Kidney (tissue), 13 donors: ENCODE measurements at regions not wholly inside any gene's neighbourhood (a gene's known extent, or its start where the extent isn't known, plus 50 kb on each side); places are given as distances from the start of the nearest gene placed in this dataset.

Experiments
- DNase-seq, 5 donors: peaks; one replicate each; pipeline ENCODE4 v3.0.0-alpha.2; 2013 to 2020
- FAIRE-seq: peaks from 2 replicates; lab custom pipeline; 2012; peaks lifted over from hg19 to GRCh38; lab: Jason Lieb, UNC
- H3K27ac ChIP-seq, 2 donors: one replicate each; pipeline ENCODE4 v1.7.0; 2013; ENCODE audit warnings: low read depth in 2 of 2, low read length in 2 of 2, inconsistent platforms in 1 of 2
- H3K27me3 ChIP-seq: one replicate; pipeline ENCODE4 v1.7.1; 2013; ENCODE audit warnings: low read length, inconsistent platforms; ENCODE audit not compliant: control insufficient read depth, insufficient read depth
- H3K36me3 ChIP-seq, 3 donors: one replicate each; pipeline versions ENCODE4 v1.7.0 to v1.7.1; 2013; ENCODE audit warnings: low read length in 3 of 3, control low read depth in 1 of 3, inconsistent platforms in 1 of 3; ENCODE audit not compliant: insufficient read depth in 3 of 3, control insufficient read depth in 2 of 3
- H3K4me1 ChIP-seq, 3 donors: one replicate each; pipeline versions ENCODE4 v1.7.0 to v1.7.1; 2013; ENCODE audit warnings: low read length in 3 of 3, inconsistent platforms in 1 of 3, low read depth in 1 of 3; ENCODE audit not compliant: control insufficient read depth in 2 of 3, insufficient read depth in 2 of 3
- H3K4me3 ChIP-seq, 3 donors: one replicate each; pipeline versions ENCODE4 v1.7.0 to v1.8.1; 2013; ENCODE audit warnings: low read length in 3 of 3, control low read depth in 1 of 3, inconsistent platforms in 1 of 3
- H3K9ac ChIP-seq, 3 donors: one replicate each; pipeline versions ENCODE4 v1.7.0 to v1.7.1; 2013; ENCODE audit warnings: low read length in 3 of 3, control low read depth in 1 of 3, inconsistent platforms in 1 of 3
- H3K9me3 ChIP-seq, 3 donors: one replicate each; pipeline versions ENCODE4 v1.7.0 to v1.7.1; 2013; ENCODE audit warnings: low read length in 3 of 3, control low read depth in 1 of 3, inconsistent platforms in 1 of 3; ENCODE audit not compliant: control insufficient read depth in 2 of 3, insufficient read depth in 1 of 3
- intact Hi-C: fragments of 100-400 bp; cut with DNase I; formaldehyde crosslinking; loops from one replicate; pipeline ENCODE4 v1.11.1; 2022
- TF ChIP-seq, protein P1 (sequence below): IDR thresholded peaks from 3 replicates; pipeline ENCODE4 v1.5.1; 2012; ENCODE audit warnings: mild to moderate bottlenecking, moderate library complexity, borderline replicate concordance; ENCODE audit not compliant: insufficient read depth; ENCODE audit errors: extremely low read depth
- donor health status: control.
- donor health status: control.
- donor health status: control.
- donor health status: control.
- donor health status: control.
- donor health status: DM: yes; HTN: yes; CAD: no.
- donor health status: Normal renal cell carcinoma (clear cell type).

DNA sequence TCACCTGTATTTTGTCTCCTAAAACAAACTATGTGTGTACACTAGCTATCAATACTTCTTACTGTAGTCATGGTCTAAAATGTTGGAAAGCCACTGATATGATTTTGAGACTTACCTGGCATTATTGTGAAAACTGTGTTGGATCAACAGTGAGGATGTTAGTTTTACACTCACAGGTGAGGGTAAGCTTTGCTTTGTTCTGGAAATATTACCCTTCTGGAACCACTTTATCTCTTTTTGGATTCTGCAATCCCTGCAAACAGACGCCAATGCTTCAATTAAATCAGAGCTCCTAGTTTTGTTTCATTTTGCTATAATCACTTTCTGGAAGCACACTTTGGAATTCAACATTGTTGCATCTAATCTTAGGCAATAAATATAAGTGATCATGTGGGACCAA is 223.3 kb downstream of the RPS29 start:
- Histone ChIP-seq H3K36me3 (no peaks in the 10 kb centered on the region), H3K9me3 (no peaks in the 10 kb centered on the region), H3K27me3 (no peaks in the 10 kb centered on the region), H3K4me1 (no peaks in the 10 kb centered on the region), H3K27ac (no peak overlapping the region), H3K4me3 (no peak overlapping the region), H3K9ac (no peak overlapping the region)
- intact Hi-C loops: no loop called here
- no peak for DNase-seq
- TF ChIP-seq, protein P1, sequence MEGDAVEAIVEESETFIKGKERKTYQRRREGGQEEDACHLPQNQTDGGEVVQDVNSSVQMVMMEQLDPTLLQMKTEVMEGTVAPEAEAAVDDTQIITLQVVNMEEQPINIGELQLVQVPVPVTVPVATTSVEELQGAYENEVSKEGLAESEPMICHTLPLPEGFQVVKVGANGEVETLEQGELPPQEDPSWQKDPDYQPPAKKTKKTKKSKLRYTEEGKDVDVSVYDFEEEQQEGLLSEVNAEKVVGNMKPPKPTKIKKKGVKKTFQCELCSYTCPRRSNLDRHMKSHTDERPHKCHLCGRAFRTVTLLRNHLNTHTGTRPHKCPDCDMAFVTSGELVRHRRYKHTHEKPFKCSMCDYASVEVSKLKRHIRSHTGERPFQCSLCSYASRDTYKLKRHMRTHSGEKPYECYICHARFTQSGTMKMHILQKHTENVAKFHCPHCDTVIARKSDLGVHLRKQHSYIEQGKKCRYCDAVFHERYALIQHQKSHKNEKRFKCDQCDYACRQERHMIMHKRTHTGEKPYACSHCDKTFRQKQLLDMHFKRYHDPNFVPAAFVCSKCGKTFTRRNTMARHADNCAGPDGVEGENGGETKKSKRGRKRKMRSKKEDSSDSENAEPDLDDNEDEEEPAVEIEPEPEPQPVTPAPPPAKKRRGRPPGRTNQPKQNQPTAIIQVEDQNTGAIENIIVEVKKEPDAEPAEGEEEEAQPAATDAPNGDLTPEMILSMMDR: no peak
- FAIRE-seq: no peak

DNA sequence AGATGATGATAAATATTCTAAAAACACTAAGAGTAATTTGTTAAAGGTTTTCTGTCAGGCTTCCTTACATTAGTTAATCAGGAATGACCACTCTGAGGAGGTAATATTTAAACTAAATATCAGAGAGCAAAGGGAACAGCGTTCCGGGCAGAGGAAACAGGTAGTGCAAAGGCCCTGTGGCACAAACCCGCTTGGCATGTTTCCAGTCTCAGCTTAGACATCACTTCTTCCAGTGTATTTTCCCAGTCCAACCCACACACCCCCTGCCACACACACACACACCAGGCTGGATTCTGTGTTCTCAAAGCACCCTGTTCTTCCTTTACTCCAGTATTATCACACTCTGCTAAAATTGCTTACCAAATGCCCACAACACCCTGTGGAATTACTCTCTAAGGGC is 247.1 kb downstream of the RPS29 start:
- H3K36me3 ChIP-seq: no peaks in the 10 kb centered on the region
- H3K27me3 ChIP-seq: no peaks in the 10 kb centered on the region
- no peak overlapping the region for H3K27ac ChIP-seq
- FAIRE-seq: no peak
- no peak overlapping the region for H3K9ac ChIP-seq
- H3K4me3 ChIP-seq: no peak overlapping the region
- DNase-seq: no peak
- TF ChIP-seq, protein P1: no peak
- no peaks in the 10 kb centered on the region for H3K4me1 ChIP-seq
- intact Hi-C loops: no loop called here
- H3K9me3 ChIP-seq: no peaks in the 10 kb centered on the region

DNA sequence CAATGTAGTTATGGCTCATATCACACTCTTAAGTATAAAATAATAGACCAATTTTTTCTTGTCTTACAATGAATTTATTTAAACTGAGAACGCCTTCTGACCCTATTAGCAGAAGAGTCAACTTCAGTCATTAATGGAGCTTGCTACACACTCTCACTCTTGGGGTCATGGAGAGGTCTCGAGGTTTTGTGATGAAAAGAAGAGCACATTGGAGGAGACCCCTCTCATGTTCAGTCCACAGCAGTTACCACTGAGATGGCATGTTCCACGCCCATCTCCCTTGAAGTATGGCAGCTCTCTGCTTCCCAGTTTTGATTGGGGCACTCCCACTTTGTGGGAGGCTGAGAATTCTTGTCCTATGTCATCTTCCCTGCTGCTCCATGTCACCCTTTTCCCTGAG is 266.4 kb downstream of the RPS29 start:
- Histone ChIP-seq H3K9me3 (no peaks in the 10 kb centered on the region), H3K27ac (no peak overlapping the region), H3K9ac (no peak overlapping the region), H3K36me3 (no peaks in the 10 kb centered on the region), H3K27me3 (no peaks in the 10 kb centered on the region), H3K4me1 (no peaks in the 10 kb centered on the region), H3K4me3 (no peak overlapping the region)
- intact Hi-C loops: no loop called here
- FAIRE-seq (no peak), DNase-seq (no peak)
- TF ChIP-seq, protein P1: no peak

DNA sequence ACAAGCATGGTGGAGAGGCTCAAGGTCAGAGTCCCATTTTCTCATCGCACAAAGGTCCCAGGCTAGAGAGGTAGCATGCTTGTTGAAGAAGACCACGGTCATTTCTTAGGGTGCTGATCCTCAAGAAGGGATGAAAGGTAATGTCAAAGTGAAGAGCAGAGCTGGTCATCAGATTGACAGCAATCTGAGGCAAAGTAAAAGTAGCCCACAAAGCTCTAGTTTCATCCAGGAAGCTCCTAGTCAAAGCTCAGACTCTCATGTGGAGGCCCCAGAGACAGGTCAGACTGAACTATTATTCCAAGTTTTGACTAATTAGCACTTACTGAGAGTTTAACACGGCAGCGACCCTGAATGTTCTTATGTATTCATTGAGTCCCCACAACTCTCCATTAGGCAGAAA is 270.6 kb downstream of the RPS29 start:
- Histone ChIP-seq H3K27ac (no peak overlapping the region), H3K36me3 (no peaks in the 10 kb centered on the region), H3K9ac (no peak overlapping the region), H3K4me1 (no peaks in the 10 kb centered on the region), H3K4me3 (no peak overlapping the region), H3K27me3 (no peaks in the 10 kb centered on the region), H3K9me3 (no peaks in the 10 kb centered on the region)
- TF ChIP-seq, protein P1: no peak
- FAIRE-seq: no peak
- intact Hi-C loops: no loop called here
- DNase-seq: no peak
